GM19351 (cell line): ENCODE measurements at regions not wholly inside any gene's neighbourhood (a gene's known extent, or its start where the extent isn't known, plus 50 kb on each side); places are given as distances from the start of the nearest gene placed in this dataset.

Source experiments
- ATAC-seq: cut with Tn5 transposase; IDR thresholded peaks from one replicate; pipeline ENCODE4 v1.9.1; 2021; ENCODE audit warnings: mild to moderate bottlenecking, moderate library complexity; ENCODE audit not compliant: unreplicated experiment

- no peak for ATAC-seq
These were observed 69.9 kb upstream of the KLF7 start for GRCh38 chr2:207235621-207236020.

GRCh38 chr2:207236156-207236935, 70.6 kb upstream of the KLF7 start:
- ATAC-seq = no peak

GRCh38 chr2:207238831-207239701, 73.3 kb upstream of the KLF7 start:
- no peak for ATAC-seq

DNA sequence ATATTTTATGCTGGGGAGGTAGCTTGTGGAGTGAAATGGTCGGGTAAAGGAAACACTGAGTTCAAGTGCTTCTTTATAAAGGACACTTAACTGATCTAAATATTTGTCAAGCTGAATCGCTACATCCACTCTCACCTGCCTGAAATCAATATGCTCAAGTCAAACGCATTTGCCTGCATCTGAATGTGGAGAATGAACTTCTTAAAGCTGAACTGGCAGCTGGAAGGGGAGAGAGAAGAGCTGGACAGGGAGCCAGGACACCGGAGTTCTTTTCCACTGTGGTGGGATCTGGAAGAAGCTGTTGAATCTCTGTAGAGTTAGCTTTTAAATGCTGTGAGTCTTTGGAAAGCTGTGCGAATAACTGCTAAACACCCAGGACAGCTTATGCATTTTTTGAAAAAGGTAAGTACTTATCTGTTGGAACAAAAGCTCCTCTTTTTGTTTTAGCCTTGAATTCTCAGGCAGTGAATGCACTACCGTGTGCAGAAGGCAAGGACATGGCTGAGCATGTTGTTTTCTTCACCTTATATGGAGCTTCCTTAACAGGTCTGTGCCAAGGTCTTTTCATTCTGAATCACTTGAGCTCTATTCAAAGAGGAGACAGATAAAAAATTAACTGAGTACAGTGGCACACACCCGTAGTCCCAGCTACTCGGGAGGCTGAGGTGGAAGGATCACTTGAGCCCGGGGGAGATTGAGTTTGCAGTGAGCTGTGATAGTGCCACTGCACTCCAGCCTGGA, 74.2 kb upstream of the KLF7 start:
- ATAC-seq = no peak

DNA sequence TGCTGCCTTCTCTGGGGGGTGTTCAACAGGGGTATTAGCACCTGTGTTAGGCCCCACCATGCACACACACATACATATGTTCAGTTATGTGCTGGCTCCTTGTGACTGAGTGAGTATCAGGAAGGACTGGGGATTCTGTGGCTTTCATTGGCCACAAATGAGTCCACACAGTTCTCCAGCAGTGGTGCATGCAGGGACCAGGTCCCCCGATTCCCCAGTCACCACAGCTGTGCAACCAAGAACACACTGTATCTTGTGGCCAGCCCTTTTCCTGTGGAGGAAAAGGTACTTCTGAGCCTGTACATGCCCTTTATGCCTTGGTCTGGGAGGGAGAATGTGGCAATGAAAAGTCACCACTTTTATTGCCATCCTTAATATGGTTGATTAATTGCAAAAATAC, 74.9 kb upstream of the KLF7 start:
- ATAC-seq = no peak

GRCh38 chr2:207241198-207241597, 75.5 kb upstream of the KLF7 start:
- ATAC-seq = no peak

DNA sequence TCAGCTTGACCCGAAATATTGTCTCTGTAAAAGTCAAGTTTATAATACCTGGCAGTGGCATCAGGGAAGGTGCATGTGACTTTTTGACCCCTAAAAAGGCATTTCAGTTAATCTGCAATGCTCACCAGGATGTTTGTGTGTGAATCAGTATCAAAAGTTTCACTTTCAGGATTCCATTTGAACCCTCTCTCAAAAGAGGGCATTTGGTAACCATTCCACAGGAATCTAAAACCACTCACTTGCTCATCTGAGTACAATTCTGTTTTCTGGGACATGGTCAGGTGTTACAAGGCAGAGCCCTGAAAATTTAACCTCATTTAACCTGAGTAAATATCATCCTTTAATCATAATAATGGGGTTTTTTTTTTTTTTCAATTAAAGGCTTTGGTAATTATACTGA, 77.9 kb upstream of the KLF7 start:
- ATAC-seq = no peak

- no peak for ATAC-seq
These were observed 79.5 kb upstream of the KLF7 start for GRCh38 chr2:207244971-207245925.

- ATAC-seq = no peak
These were observed 83.1 kb upstream of the KLF7 start for GRCh38 chr2:207248702-207249377.

GRCh38 chr2:207251022-207251421, 85.3 kb upstream of the KLF7 start:
- no peak for ATAC-seq

GRCh38 chr2:207251573-207252192, 85.9 kb upstream of the KLF7 start:
- ATAC-seq = no peak

DNA sequence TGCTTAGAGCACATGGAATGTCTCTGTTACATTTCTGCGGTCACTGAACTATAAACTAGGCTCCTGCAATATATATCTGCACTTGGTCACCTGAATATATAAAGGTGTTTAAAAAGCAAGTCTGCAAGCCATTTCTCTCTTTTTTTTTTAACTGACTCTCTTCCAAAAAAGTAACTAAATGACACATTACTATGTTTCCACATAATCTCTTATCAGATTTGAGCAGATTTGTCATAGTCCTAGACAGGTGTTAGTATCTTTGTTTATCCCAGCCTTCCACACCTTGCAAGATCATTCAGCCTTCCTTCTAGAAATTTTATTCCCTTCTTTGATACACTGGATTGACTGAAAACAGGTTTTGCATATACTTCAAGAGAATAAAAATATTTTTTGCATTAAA, 86.7 kb upstream of the KLF7 start:
- no peak for ATAC-seq

DNA sequence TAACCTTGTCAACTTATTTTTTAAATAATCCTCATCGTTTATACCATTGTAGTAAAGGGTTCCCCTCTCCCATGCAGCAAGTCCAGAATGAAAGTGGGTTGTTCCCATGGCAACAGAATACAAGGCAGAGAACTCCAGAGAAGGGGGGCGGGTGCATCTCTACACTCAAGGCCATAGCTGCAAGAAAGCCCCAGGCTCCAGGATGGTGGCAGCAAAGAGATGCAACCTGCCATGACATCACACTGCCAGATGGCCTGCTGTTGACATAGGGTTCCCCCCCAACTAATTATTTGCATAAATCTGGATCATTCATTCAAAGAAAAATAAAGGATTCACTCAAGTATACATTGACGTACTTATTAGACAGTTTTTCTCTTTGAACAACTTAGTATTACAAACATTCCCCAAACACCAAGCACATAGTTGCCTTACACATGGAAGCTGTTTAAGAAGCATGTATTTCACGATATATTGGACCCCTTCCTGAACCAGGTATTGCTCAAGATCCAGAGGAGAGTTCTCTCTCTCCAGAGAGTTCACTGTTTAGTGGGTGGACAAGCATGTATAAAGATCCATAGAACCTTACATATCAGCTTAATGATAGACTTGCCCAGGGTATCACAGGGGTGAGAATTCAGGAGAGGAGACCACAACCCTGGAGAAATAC, 87.4 kb upstream of the KLF7 start:
- ATAC-seq = no peak

GRCh38 chr2:207253666-207254345, 88.1 kb upstream of the KLF7 start:
- ATAC-seq = no peak

DNA sequence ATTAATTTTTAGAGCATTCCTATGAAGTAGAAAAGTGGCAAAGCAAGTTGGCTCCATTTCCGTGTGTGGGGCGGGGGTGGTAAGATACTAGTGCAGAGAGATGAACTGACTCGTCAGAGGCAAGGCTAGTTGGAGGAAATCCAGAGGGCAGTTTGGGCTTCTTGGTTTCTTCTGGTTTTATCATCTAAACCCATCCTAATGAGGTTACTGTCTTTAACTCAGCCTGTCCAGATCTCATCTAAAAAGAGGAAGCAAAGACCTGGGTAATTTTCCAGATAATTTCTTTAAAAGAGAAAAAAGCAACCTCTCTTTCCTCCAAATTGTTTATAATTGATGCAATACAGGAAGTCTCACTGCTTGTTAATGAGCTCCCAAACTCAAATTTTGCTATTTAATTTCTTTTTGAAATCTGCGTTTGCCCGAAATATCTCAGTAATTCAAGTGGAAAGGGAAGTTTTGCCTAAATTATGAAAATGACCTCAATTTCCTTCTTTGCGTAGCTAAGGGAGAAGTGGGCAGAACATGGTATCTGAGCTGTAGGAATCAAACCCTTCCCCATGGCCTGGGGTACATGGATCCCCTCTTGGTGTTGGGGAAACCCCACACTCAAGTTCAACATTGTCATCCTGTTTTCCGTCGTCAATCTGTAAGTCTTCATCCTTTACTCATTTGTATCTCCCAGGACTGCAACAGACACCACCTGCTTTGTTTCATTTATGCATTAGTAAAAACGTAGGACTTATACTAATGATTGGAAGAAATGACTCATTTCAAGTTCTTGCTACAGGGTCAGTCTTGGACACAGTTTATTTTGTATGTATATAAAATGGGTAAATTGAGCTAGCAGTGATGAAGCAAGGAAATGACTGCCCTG, 89.1 kb upstream of the KLF7 start:
- ATAC-seq = no peak

GRCh38 chr2:207255565-207256470, 90.1 kb upstream of the KLF7 start:
- no peak for ATAC-seq
